GM18505 (cell line): ENCODE measurements at regions not wholly inside any gene's neighbourhood (a gene's known extent, or its start where the extent isn't known, plus 50 kb on each side); places are given as distances from the start of the nearest gene placed in this dataset.
"Not testable (repeated sequence)": the region's sequence is repeated elsewhere in the genome, so short reads cannot be mapped to it uniquely, and the experiment has no call there.

ENCODE experiments used
- ATAC-seq: cut with Tn5 transposase; IDR thresholded peaks from one replicate; pipeline ENCODE4 v1.9.1; 2021; ENCODE audit not compliant: unreplicated experiment
- POLR2A ChIP-seq: IDR thresholded peaks from 4 replicates; pipeline ENCODE4 v1.6.1; 2011; ENCODE audit warnings: borderline replicate concordance; ENCODE audit not compliant: insufficient read depth, insufficient read length; ENCODE audit errors: extremely low read depth

DNA sequence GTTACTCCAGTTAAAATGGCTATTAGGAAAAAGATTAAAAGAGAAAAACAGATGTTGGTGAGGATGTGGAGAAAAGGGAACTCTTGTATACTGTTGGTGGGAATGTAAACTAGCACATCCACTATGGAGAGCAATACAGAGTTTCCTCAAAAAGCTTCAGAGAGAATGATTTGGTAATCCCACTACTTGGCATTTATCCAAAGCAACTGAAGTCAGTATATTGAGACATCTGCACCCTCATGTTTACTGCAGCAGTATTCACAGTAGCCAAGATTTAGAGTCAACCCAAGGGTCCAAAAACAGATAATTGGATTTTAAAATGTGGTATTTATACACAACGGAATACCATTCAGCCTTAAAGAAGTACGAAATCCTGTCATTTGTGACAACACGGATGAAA lies 469.5 kb downstream of the QKI start:
- TF ChIP-seq POLR2A: no peak
- no peak for ATAC-seq

DNA sequence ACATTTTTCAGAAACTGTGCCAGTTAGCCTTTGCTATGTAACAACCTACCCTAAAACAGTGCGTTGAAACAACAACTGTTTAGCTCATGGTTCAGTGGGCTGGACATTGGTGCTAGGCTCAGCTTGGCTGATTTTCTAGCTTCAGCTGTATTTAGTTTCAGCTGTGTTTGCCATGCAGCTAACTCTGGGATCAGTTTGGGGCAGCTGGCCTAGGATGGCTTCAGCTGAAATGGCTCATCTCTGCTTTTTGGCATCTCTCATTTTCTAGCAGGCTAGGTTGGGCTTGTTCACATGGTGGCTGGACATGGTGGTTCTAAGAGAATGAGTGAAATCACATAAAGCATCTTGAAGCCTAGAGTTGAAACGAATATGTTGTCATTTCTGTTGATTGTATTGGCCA lies 464.2 kb downstream of the QKI start:
- no peak for TF ChIP-seq POLR2A
- ATAC-seq: no peak

DNA sequence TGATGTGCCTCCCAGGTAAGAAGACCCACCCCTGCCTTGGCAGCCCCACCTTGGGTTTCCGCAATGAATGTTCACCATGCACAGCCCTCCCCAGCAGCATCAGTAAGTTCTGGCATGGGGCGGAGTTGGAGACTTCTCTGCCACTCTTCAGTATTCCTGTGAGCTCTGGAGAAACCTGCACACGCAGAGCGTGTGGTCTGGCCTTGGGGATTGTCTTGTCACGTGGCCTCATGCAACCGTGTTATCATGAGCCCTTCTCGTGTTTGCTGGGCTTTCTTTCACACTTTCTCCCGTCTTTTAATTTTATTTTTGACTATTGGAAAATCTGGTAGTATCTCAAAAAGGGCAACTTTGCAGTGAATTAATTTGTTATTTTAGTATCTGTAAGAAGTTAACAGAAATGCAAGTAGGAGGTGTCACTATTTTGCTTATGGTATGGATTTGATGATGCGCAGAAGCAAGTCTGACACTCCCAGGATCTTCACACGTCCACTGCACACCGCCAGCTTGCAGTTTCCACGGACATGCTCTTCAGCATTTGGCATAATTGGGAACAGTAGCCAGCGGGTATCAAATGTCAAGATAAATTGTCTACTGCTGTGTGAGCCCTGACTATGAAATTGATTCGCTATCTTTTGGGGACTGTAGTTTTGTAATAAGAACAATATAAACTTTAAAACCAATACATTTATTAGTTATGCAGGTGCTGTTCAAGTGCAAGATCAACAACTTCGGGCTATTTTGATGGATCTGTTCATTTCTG lies 463.5 kb downstream of the QKI start:
- no peak for ATAC-seq
- no peak for TF ChIP-seq POLR2A

DNA sequence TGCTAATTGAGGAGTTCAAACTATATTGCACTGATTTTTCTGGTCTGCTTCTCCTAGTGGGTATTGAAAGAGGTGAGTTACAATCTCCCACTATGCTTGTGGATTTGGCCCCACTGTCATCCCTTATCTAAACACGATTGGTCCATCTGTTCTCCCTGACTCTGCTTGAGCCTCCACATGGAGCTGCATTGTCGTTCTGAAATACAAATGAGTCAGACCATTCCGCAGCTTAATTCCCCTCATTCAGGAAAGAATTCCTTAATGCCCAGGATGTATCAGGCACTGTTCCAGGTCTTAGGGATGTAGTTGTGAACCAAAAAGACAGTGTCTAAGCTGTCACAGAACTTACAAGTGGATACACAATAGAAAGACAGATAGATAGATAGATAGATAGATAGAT lies 461.9 kb downstream of the QKI start:
- ATAC-seq: no peak
- no peak for TF ChIP-seq POLR2A

DNA sequence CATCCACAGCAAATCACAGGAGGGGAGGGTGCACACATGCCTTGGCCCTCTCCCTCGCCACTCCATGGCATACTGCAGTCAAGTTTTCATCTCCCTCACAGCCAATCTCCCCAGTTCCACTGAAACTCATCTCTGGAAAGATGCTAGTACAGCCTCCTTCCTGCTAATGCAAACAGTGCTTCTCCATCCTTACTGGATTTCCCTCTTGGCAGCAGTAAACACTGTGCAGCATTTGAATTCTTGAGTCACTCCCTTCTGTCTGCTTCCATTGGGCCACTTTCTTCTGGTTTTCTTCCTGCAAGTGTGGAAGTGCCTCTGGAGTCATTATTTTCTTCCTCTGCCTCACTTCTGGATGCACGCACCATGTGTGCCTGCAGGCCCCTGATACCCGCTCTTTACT lies 460.3 kb downstream of the QKI start:
- TF ChIP-seq POLR2A: no peak
- no peak for ATAC-seq

DNA sequence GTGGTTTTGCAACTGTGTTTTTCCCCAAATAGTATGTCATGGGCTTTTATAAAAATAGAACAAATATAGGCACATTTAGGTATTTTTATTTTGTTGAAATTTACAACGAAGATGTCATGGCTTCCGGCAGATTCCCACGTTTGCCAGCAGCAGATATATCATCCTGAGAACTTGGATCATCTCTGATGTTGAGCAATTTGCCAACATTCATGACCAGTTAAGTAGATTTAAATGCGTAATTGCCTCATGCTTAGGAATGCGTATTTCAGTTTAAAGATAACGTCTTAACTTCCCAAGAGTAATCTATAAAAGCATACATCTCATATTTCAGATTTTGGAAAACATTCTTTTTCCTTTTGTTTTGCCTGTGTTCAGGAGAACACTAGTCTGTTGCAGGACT lies 457.8 kb downstream of the QKI start:
- TF ChIP-seq POLR2A: no peak
- no peak for ATAC-seq

DNA sequence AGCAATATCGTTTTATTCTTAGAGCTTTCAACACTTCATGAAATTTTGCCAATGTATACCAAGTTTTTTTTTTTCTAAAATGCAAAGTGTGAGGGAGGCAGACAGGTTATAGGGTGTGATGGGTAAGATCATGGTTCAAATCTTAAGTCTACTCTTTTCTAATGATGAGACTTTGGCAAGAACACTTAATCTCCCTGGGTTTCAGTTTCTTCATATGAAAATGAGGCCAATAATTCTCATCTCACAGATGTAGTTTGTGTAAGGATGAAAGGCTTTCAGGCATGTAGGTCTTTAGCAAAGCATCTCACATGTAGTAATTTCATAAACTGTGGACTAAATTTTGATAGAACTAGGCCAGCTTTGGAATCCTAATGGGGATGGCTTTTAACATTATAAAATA lies 457.1 kb downstream of the QKI start:
- TF ChIP-seq POLR2A: no peak
- no peak for ATAC-seq

DNA sequence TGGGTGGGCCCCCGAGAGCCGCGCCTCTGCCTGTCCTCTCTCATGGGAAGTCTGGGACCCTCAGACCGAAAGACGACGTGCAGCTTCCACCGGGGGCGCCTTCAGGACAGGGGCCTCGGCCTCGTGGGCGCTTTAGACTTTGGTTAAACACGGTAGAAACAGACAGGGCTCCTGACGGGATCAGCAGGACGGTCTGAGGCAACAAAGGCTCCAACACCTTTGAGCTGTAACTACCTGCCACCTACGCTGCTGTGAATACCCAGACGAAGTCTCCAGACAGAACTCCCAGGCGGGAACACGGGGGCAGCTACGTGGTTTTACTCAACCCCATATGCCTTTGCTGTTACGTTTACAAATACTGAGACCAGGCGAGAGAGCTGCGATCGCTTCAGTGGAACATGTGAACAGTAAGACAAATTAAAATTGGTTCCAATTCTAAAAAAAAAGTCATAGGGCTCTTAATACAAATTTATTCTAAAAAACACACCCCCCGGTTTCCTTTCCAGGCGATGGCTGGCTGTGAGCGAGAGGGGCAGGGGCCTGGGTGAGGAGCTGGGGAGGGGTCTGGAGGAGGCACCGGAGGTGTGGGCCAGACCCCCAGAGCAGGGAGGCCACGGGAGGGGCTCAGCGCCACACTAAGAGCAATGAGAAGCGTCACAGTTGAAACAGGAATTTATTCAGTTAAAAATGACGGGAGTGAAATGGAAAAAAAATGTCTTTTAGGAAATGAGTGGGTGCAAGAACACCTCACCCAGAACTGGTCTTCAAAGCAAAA lies 453.2 kb downstream of the QKI start:
- TF ChIP-seq POLR2A: no peak
- no peak for ATAC-seq

DNA sequence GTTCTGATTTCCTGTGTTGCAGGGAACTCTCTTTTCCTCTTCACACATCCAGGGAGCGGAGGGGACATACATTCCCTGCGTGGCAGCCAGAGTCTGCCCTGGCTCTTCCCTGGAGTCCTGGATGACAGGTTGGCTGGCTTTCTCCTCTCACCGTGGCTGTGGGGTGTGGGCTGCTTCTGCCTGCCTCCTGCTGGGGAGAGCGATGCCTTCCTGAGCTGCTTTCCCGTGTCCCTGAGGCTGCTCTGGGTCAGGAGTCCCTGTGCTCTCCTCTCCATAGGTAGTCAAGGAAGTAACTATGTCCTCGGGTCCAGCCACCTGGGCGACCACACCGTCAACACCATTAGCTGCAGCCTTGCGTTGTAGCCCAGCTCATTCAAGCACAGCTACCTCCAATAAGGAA lies 451.7 kb downstream of the QKI start:
- no peak for TF ChIP-seq POLR2A
- ATAC-seq: no peak

DNA sequence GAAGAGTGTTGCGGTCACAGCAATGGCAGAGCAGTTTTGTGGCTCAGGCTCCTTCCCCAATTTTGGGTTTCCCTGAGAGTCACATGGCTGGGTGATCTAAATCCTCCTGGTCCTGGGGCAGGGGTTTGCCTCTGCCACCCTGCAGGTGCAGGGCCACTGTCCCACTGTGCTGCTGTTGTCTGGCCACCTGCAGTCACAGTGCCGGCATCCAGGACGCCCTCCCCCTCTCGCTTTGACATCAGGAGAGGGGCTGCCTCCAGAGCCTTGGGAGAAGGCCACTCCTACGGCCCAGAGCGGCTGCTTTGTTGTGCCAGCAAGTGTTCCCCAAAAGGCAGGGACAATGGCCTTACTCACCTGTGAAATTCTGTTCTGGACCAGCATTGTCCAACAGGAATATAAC lies 449.0 kb downstream of the QKI start:
- no peak for ATAC-seq
- no peak for TF ChIP-seq POLR2A

DNA sequence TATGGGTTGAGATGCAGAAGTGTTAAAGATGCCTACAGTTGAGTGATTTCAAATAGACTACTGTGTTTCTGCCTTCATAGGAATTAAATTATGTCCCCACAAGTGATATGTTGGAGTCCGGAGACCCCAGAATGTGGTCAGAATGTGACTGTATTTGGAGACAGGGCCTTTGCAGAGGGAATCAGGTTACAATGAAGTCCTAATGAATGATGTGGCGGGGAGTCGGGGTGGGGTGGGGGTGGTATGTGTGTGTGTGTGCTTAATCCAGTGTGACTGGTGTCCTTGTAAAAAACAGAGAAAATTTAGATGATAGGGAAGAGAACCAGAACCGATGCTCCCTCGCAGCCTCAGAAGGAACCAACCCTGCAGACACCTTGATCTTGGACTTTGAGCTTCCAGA lies 448.2 kb downstream of the QKI start:
- TF ChIP-seq POLR2A: no peak
- no peak for ATAC-seq

DNA sequence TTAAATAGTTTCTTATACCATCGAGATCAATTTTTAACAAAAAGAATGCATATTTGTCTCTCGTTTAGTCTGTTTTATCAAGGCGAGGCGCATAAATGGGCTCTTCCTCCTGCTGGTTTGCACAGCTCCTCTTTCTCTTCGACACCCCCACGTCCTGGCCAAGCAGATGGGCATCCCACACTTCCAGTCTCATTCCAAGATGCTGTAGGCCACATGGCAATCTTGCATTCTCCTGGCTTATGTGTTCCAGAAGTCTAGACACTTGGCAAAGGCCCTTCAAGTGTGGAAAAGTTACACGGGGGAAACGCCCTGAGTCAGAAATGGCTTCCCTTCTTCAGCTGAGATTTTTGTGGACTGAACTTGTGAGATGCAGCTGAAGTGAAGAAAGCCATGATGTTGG lies 447.1 kb downstream of the QKI start:
- no peak for TF ChIP-seq POLR2A
- no peak for ATAC-seq

DNA sequence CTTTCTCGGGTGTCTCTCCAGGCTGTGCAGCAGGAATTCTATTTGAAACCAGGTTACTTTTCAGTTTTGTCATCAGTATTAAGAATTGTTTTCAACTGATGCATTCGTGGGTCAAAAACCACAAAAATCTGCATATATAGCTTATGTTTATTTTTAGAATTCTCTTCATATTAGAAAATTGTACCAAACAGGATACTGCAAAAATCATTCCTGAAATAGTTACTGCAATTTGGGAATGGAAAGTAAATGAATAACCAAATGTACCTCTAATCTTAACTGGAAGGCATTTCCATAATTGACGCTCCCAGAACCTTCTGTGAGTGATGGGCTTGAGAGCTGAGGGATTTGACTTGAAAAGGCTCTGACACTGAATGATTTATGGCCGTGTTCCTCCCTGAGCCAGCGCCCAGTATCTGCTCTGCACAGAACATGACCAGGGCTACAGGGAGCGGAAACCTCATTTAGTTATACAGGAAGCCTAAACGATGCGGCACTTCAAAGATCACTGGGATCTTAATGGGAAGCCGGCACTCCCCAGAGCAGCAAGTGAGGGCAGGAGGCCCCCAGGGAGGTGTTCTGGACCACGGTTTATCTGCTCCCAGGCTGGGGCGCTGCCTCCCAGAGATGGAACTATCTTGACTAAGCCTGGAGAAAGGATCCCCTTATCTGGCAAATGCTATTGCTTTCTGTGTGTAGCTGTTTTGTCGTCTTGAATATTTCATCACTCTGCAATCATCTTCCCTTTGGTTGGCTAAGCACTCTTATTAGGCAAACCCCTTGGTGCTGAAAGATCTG lies 446.0 kb downstream of the QKI start:
- TF ChIP-seq POLR2A: no peak
- ATAC-seq: no peak

DNA sequence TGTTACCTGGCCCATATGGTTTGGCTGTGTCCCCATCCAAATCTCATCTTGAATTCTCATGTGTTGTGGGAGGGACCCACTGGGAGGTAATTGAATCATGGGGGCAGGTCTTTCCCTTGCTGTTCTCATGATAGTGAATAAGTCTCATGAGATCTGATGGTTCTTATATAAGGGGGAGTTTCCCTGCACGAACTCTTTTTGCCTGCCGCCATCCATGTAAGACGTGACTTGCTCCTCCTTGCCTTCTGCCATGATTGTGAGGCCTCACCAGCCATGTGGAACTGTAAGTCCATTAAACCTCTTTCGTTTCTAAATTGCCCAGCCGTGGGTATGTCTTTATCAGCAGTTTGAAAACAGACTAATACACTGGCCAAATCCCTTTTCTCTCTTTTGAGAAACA lies 444.4 kb downstream of the QKI start:
- ATAC-seq: not testable (repeated sequence)

DNA sequence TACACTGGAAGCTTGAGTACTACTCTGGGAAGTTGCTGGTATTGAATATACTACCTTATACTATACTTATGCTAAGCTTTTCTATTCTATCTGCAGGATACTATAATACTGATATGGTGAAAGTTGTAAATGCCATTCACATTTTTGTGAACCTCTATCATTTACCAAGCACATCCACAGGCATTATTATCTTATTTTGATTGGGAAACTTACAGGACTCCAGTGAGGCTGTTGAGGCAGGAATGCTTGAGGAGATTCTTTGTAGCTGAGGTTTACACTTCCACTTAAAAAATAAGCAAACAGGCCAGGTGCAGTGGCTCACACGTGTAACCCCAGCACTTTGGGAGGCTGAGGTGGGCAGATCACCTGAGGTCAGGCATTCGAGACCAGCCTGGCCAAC lies 442.9 kb downstream of the QKI start:
- no peak for TF ChIP-seq POLR2A
- ATAC-seq: no peak

DNA sequence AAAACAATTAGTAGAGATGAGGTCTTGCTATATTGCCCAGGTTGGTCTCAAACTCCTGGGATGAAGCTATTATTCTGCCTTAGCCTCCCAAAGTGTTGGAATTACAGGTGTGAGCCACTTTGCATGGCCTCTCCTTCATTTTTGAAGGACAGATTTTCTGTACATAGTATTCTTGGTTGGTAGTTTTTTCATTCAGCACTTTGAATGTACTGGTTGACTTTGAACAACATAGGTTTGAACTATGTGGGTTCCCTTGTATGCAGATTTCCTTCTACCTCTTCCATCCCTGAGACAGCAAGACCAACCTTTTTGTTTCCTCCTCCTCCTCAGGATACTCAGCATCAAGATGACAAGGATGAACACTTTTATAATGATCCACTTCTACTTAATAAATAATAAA lies 436.4 kb downstream of the QKI start:
- TF ChIP-seq POLR2A: no peak
- no peak for ATAC-seq
